Hepatocyte (in vitro differentiated cells): ENCODE measurements at regions not wholly inside any gene's neighbourhood (a gene's known extent, or its start where the extent isn't known, plus 50 kb on each side); places are given as distances from the start of the nearest gene placed in this dataset.

ENCODE experiments used
- DNase-seq: peaks from one replicate; pipeline ENCODE4 v3.0.0-alpha.2; 2016; ENCODE audit warnings: low spot score
- H2AFZ ChIP-seq: fragments of 200-600 bp; sonication (generic); 2 replicates; pipeline ENCODE4 v1.6.0; 2016; ENCODE audit warnings: antibody characterized with exemption, mild to moderate bottlenecking
- H3K27ac ChIP-seq: fragments of 200-600 bp; sonication (generic); 2 replicates; pipeline ENCODE4 v1.5.1; 2016; ENCODE audit warnings: mild to moderate bottlenecking
- H3K27me3 ChIP-seq: fragments of 200-600 bp; sonication (generic); 2 replicates; pipeline ENCODE4 v1.6.1; 2016
- H3K36me3 ChIP-seq: fragments of 200-600 bp; sonication (generic); replicated peaks from 2 replicates; pipeline ENCODE4 v1.5.1; 2016; ENCODE audit warnings: low read depth; ENCODE audit not compliant: insufficient read depth
- H3K4me1 ChIP-seq: fragments of 200-600 bp; sonication (generic); 2 replicates; pipeline ENCODE4 v1.5.1; 2016; ENCODE audit warnings: mild to moderate bottlenecking, moderate library complexity; ENCODE audit not compliant: insufficient read depth
- H3K4me2 ChIP-seq: fragments of 200-600 bp; sonication (generic); 2 replicates; pipeline ENCODE4 v1.6.0; 2016
- H3K4me3 ChIP-seq: fragments of 200-600 bp; sonication (generic); 2 replicates; pipeline ENCODE4 v1.5.1; 2016; ENCODE audit warnings: mild to moderate bottlenecking
- H3K79me2 ChIP-seq: fragments of 200-600 bp; sonication (generic); 2 replicates; pipeline ENCODE4 v1.6.0; 2017; ENCODE audit warnings: mild to moderate bottlenecking
- H3K9me2 ChIP-seq: fragments of 200-600 bp; sonication (generic); replicated peaks from 2 replicates; pipeline ENCODE4 v1.6.0; 2017; ENCODE audit warnings: mild to moderate bottlenecking; ENCODE audit not compliant: insufficient read depth
- H3K9me3 ChIP-seq: fragments of 200-600 bp; sonication (generic); 2 replicates; pipeline ENCODE4 v1.5.1; 2016; ENCODE audit warnings: low read depth, mild to moderate bottlenecking
- H4K20me1 ChIP-seq: fragments of 200-600 bp; sonication (generic); 2 replicates; pipeline ENCODE4 v1.6.0; 2016; ENCODE audit warnings: mild to moderate bottlenecking; ENCODE audit not compliant: insufficient read depth, poor library complexity, severe bottlenecking
- EZH2 ChIP-seq: fragments of 200-600 bp; sonication (generic); IDR thresholded peaks from 2 replicates; pipeline ENCODE4 v1.6.1; 2016; ENCODE audit warnings: antibody characterized with exemption, mild to moderate bottlenecking, borderline replicate concordance
- EZH2phosphoT487 ChIP-seq: fragments of 200-600 bp; sonication (generic); IDR thresholded peaks from one replicate; pipeline ENCODE4 v1.6.1; 2018; ENCODE audit warnings: antibody characterized with exemption, mild to moderate bottlenecking, low read depth, moderate library complexity; ENCODE audit not compliant: unreplicated experiment, severe bottlenecking
- WGBS: methylation state at CpG from one replicate; pipeline ENCODE4 v1.1.6; 2016; ENCODE audit warnings: low lambda C conversion rate; ENCODE audit errors: missing lambda C conversion rate; 5-methylcytosine and 5-hydroxymethylcytosine counted together
- TF ChIP-seq, protein P1 (sequence below): fragments of 200-600 bp; sonication (generic); IDR thresholded peaks from 2 replicates; pipeline ENCODE4 v1.5.1; 2016; ENCODE audit warnings: antibody characterized with exemption, mild to moderate bottlenecking; ENCODE audit not compliant: poor library complexity

DNA sequence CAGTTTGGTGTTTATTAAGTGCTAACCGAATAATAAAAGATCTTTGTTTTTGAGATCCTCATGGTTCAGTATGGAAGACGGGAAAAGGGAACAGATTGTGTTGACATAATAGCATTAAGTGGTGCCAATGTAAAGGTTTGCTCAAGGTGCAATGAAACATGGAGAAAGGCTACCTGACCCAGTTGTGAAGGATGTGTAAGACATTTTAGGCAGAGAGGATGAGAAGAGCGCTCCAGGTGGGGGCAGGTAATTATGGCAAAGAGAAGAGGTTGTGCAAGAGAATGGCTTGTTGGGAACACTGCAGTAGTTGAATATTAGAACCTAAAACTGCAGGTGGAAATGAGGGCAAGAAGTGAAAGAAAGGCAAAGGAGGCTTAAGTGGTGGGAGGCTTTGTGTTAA lies 140.8 kb downstream of the DIPK2A start:
- no peak for DNase-seq
- WGBS, result 93% methylated on average over 3 of the region's 3 CpGs
- H3K27ac ChIP-seq, result no peak overlapping the region

GRCh38 chr3:144114767-144115166 lies 143.1 kb downstream of the DIPK2A start:
- WGBS, result 53% methylated on average over 2 of the region's 2 CpGs
- TF ChIP-seq EZH2, result no peak
- TF ChIP-seq, protein P1, sequence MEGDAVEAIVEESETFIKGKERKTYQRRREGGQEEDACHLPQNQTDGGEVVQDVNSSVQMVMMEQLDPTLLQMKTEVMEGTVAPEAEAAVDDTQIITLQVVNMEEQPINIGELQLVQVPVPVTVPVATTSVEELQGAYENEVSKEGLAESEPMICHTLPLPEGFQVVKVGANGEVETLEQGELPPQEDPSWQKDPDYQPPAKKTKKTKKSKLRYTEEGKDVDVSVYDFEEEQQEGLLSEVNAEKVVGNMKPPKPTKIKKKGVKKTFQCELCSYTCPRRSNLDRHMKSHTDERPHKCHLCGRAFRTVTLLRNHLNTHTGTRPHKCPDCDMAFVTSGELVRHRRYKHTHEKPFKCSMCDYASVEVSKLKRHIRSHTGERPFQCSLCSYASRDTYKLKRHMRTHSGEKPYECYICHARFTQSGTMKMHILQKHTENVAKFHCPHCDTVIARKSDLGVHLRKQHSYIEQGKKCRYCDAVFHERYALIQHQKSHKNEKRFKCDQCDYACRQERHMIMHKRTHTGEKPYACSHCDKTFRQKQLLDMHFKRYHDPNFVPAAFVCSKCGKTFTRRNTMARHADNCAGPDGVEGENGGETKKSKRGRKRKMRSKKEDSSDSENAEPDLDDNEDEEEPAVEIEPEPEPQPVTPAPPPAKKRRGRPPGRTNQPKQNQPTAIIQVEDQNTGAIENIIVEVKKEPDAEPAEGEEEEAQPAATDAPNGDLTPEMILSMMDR, result no peak
- TF ChIP-seq EZH2phosphoT487, result no peak
- no peak overlapping the region for H3K4me2 ChIP-seq

More for the DNA sequence above, 140.8 kb downstream of the DIPK2A start:
- Histone ChIP-seq H3K9me3 (no peaks in the 10 kb centered on the region), H3K36me3 (no peaks in the 10 kb centered on the region), H3K4me3 (no peak overlapping the region), H4K20me1 (no peaks in the 10 kb centered on the region), H2AFZ (no peak overlapping the region), H3K4me1 (no peaks in the 10 kb centered on the region), H3K79me2 (no peaks in the 10 kb centered on the region), H3K4me2 (no peak overlapping the region), H3K9me2 (no peaks in the 10 kb centered on the region), H3K27me3 (no peaks in the 10 kb centered on the region)
- TF ChIP-seq, protein P1, result no peak
- TF ChIP-seq EZH2 (no peak), EZH2phosphoT487 (no peak)

DNA sequence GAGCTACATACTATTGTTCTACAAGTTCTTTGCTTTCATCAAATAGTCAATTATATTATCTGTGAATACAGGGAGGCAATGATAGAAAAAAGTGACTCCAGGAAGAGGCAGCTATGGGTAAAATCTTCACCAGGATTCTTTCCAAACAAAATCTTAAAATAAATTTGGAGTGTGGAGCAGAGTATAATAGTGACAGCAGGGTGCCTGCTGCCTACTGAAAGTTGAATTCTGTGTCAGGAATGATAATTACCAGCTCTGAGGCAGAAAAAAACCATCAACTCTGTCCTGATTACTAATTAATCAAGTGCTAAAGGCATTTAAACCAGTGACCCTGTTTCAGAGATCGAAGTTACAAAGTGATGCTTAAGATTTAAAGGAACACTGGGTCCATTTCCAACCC lies 148.0 kb downstream of the DIPK2A start:
- no peak for DNase-seq
- H3K79me2 ChIP-seq, result no peaks in the 10 kb centered on the region
- no peaks in the 10 kb centered on the region for H3K27me3 ChIP-seq
- no peaks in the 10 kb centered on the region for H3K9me2 ChIP-seq
- H3K4me2 ChIP-seq, result no peak overlapping the region
- H3K4me1 ChIP-seq, result peaks cover 3% of the 10 kb centered on the region
- H2AFZ ChIP-seq, result no peak overlapping the region
- H3K4me3 ChIP-seq, result no peak overlapping the region
- TF ChIP-seq, protein P1, result no peak
- TF ChIP-seq EZH2, result no peak
- no peak for TF ChIP-seq EZH2phosphoT487
- H4K20me1 ChIP-seq, result no peaks in the 10 kb centered on the region
- H3K27ac ChIP-seq, result no peak overlapping the region
- H3K9me3 ChIP-seq, result no peaks in the 10 kb centered on the region
- no peaks in the 10 kb centered on the region for H3K36me3 ChIP-seq
- 52% methylated on average over 1 of the region's 1 CpG for WGBS

More at GRCh38 chr3:144114767-144115166, 143.1 kb downstream of the DIPK2A start:
- H3K79me2 ChIP-seq, result no peaks in the 10 kb centered on the region
- H3K9me3 ChIP-seq, result no peaks in the 10 kb centered on the region
- H3K36me3 ChIP-seq, result no peaks in the 10 kb centered on the region
- no peak overlapping the region for H2AFZ ChIP-seq
- no peak overlapping the region for H3K27ac ChIP-seq
- no peaks in the 10 kb centered on the region for H3K27me3 ChIP-seq
- H3K4me3 ChIP-seq, result no peak overlapping the region
- no peaks in the 10 kb centered on the region for H4K20me1 ChIP-seq
- H3K4me1 ChIP-seq, result peaks cover 3% of the 10 kb centered on the region
- H3K9me2 ChIP-seq, result no peaks in the 10 kb centered on the region
- DNase-seq, result no peak

GRCh38 chr3:144121661-144122060 lies 150.0 kb downstream of the DIPK2A start:
- Histone ChIP-seq H3K27me3 (no peaks in the 10 kb centered on the region), H3K9me2 (no peaks in the 10 kb centered on the region)

More at GRCh38 chr3:144121661-144122060, 150.0 kb downstream of the DIPK2A start:
- Histone ChIP-seq H3K4me2 (no peak overlapping the region), H2AFZ (no peak overlapping the region), H3K4me1 (peaks cover 3% of the 10 kb centered on the region), H4K20me1 (no peaks in the 10 kb centered on the region), H3K9me3 (no peaks in the 10 kb centered on the region), H3K36me3 (no peaks in the 10 kb centered on the region), H3K79me2 (no peaks in the 10 kb centered on the region), H3K27ac (no peak overlapping the region), H3K4me3 (no peak overlapping the region)
- TF ChIP-seq EZH2 (no peak), EZH2phosphoT487 (no peak)
- TF ChIP-seq, protein P1, result no peak
- no peak for DNase-seq
